H9 (cell line): ENCODE measurements at regions not wholly inside any gene's neighbourhood (a gene's known extent, or its start where the extent isn't known, plus 50 kb on each side); places are given as distances from the start of the nearest gene placed in this dataset.
"Not testable (repeated sequence)": the region's sequence is repeated elsewhere in the genome, so short reads cannot be mapped to it uniquely, and the experiment has no call there.

Experiments used
- DNase-seq: peaks from one replicate; pipeline ENCODE4 v3.0.0-alpha.2; 2017
- H2AFZ ChIP-seq: one replicate; pipeline ENCODE4 v1.6.1; 2013; ENCODE audit warnings: mild to moderate bottlenecking, low read length, control low read depth, moderate library complexity
- H2AK5ac ChIP-seq: 2 replicates; pipeline ENCODE4 v1.6.1; 2013; ENCODE audit warnings: low read length, control low read depth, mixed read lengths; ENCODE audit not compliant: insufficient read length
- H2BK120ac ChIP-seq: one replicate; pipeline ENCODE4 v1.6.1; 2013; ENCODE audit warnings: low read depth, mild to moderate bottlenecking, low read length, control low read depth, inconsistent platforms; ENCODE audit not compliant: poor library complexity, severe bottlenecking
- H2BK12ac ChIP-seq: 2 replicates; pipeline ENCODE4 v1.6.1; 2013; ENCODE audit warnings: low read length, control low read depth, mixed read lengths, low read depth; ENCODE audit not compliant: insufficient read length
- H2BK15ac ChIP-seq: 2 replicates; pipeline ENCODE4 v1.6.1; 2013; ENCODE audit warnings: low read depth, low read length, control low read depth
- H2BK20ac ChIP-seq: one replicate; pipeline ENCODE4 v1.6.1; 2013; ENCODE audit warnings: low read depth, mild to moderate bottlenecking, low read length, control low read depth, inconsistent platforms; ENCODE audit not compliant: poor library complexity, severe bottlenecking
- H2BK5ac ChIP-seq: 2 replicates; pipeline ENCODE4 v1.6.1; 2013; ENCODE audit warnings: low read length, control low read depth, mixed read lengths; ENCODE audit not compliant: insufficient read length
- H3K14ac ChIP-seq: 2 replicates; pipeline ENCODE4 v1.6.1; 2013; ENCODE audit warnings: low read length, control low read depth; ENCODE audit not compliant: insufficient read depth
- H3K18ac ChIP-seq: 2 replicates; pipeline ENCODE4 v1.6.1; 2013; ENCODE audit warnings: low read depth, mild to moderate bottlenecking, mixed read lengths, low read length, control low read depth; ENCODE audit not compliant: insufficient read length
- H3K23ac ChIP-seq: 2 replicates; pipeline ENCODE4 v1.6.1; 2013; ENCODE audit warnings: low read length, control low read depth, mixed read lengths, low read depth; ENCODE audit not compliant: insufficient read length
- H3K23me2 ChIP-seq: 2 replicates; pipeline ENCODE4 v1.6.1; 2013; ENCODE audit warnings: low read depth, mild to moderate bottlenecking, mixed read lengths, low read length, control low read depth; ENCODE audit not compliant: insufficient read length, poor library complexity, severe bottlenecking
- H3K27ac ChIP-seq: 2 replicates; pipeline ENCODE4 v1.5.1; 2013; ENCODE audit warnings: low read length, control low read depth, mixed read lengths, low read depth; ENCODE audit not compliant: insufficient read length
- H3K27me3 ChIP-seq: 2 replicates; pipeline ENCODE4 v1.6.1; 2013; ENCODE audit warnings: low read length, control low read depth, inconsistent platforms; ENCODE audit not compliant: insufficient read depth
- H3K4ac ChIP-seq: 2 replicates; pipeline ENCODE4 v1.6.1; 2013; ENCODE audit warnings: low read depth, mild to moderate bottlenecking, control low read depth, inconsistent platforms, low read length, moderate library complexity
- H3K4me1 ChIP-seq: 2 replicates; pipeline ENCODE4 v1.6.1; 2013; ENCODE audit warnings: low read length, control low read depth, inconsistent platforms; ENCODE audit not compliant: insufficient read depth
- H3K4me2 ChIP-seq: 2 replicates; pipeline ENCODE4 v1.6.1; 2013; ENCODE audit warnings: low read length, control low read depth, mixed read lengths; ENCODE audit not compliant: insufficient read length, insufficient read depth
- H3K56ac ChIP-seq: 2 replicates; pipeline ENCODE4 v1.6.1; 2013; ENCODE audit warnings: low read depth, mild to moderate bottlenecking, mixed read lengths, low read length, control low read depth; ENCODE audit not compliant: insufficient read length
- H3K79me1 ChIP-seq: 2 replicates; pipeline ENCODE4 v1.6.1; 2013; ENCODE audit warnings: low read depth, mild to moderate bottlenecking, moderate library complexity, low read length, control low read depth, inconsistent platforms; ENCODE audit not compliant: insufficient read depth, poor library complexity, severe bottlenecking
- H3K79me2 ChIP-seq: 2 replicates; pipeline ENCODE4 v1.6.1; 2013; ENCODE audit warnings: low read length, control low read depth, inconsistent platforms; ENCODE audit not compliant: insufficient read depth
- H3K9ac ChIP-seq: 2 replicates; pipeline ENCODE4 v1.6.1; 2013; ENCODE audit warnings: low read length, control low read depth, mixed read lengths; ENCODE audit not compliant: insufficient read length; ENCODE audit errors: extremely low read depth
- H3K9me3 ChIP-seq: one replicate; pipeline ENCODE4 v1.6.1; 2013; ENCODE audit warnings: low read depth, low read length, inconsistent platforms; ENCODE audit not compliant: control insufficient read depth
- H3T11ph ChIP-seq: one replicate; pipeline ENCODE4 v1.6.1; 2013; ENCODE audit warnings: mild to moderate bottlenecking, low read length, control low read depth, inconsistent platforms
- H4K20me1 ChIP-seq: one replicate; pipeline ENCODE4 v1.6.1; 2013; ENCODE audit not compliant: control insufficient read depth, insufficient read length, insufficient read depth
- H4K5ac ChIP-seq: 2 replicates; pipeline ENCODE4 v1.6.1; 2013; ENCODE audit warnings: low read depth, mild to moderate bottlenecking, mixed read lengths, low read length, control low read depth; ENCODE audit not compliant: insufficient read length
- H4K8ac ChIP-seq: replicated peaks from 2 replicates; pipeline ENCODE4 v1.6.1; 2013; ENCODE audit warnings: low read length, control low read depth, mixed read lengths, low read depth; ENCODE audit not compliant: insufficient read length
- H4K91ac ChIP-seq: 2 replicates; pipeline ENCODE4 v1.6.1; 2013; ENCODE audit warnings: low read depth, mild to moderate bottlenecking, moderate library complexity, mixed read lengths, low read length, control low read depth; ENCODE audit not compliant: insufficient read length
- H3K27ac Mint-ChIP-seq, 3 experiments: 2 replicates in 2 of 3; 3 replicates in 1 of 3; pipeline ENCODE4 v1.8.0; 2020 to 2021; ENCODE audit warnings: mixed read lengths in 3 of 3, mild to moderate bottlenecking in 1 of 3, moderate library complexity in 1 of 3
- H3K27me3 Mint-ChIP-seq: 2 replicates; pipeline ENCODE4 v1.8.0; 2021; ENCODE audit warnings: low read depth, mild to moderate bottlenecking, moderate library complexity, mixed read lengths
- H3K36me3 Mint-ChIP-seq, 3 experiments: 2 replicates in 2 of 3; 3 replicates in 1 of 3; pipeline ENCODE4 v1.8.0; 2020 to 2021; ENCODE audit warnings: low read depth in 3 of 3, mixed read lengths in 3 of 3; ENCODE audit not compliant: insufficient read depth in 1 of 3
- H3K4me1 Mint-ChIP-seq, 2 experiments: 2 replicates each; pipeline ENCODE4 v1.8.0; 2020; ENCODE audit warnings: mixed read lengths in 2 of 2
- H3K4me3 Mint-ChIP-seq, 2 experiments: 2 replicates in 1 of 2; 3 replicates in 1 of 2; pipeline ENCODE4 v1.8.0; 2020 to 2021; ENCODE audit warnings: mild to moderate bottlenecking in 2 of 2, mixed read lengths in 2 of 2, moderate library complexity in 1 of 2
- H3K9me3 Mint-ChIP-seq, 2 experiments: 2 replicates in 1 of 2; 3 replicates in 1 of 2; pipeline ENCODE4 v1.8.0; 2020; ENCODE audit warnings: mild to moderate bottlenecking in 2 of 2, mixed read lengths in 2 of 2, moderate library complexity in 1 of 2
- CTCF ChIP-seq: fragments of 200-600 bp; sonication (generic); conservative IDR thresholded peaks from 3 replicates; pipeline ENCODE4 v1.8.0; 2021; ENCODE audit warnings: antibody characterized with exemption, mild to moderate bottlenecking
- WGBS: extraction: QIAGEN DNeasy Blood & Tissue Kit; methylation state at CpG from one replicate; pipeline ENCODE4 v1.1.7; 2013; ENCODE audit warnings: missing lambda C conversion rate, low lambda C conversion rate, mixed read lengths; ENCODE audit not compliant: insufficient read length; ENCODE audit errors: extremely low coverage; 5-methylcytosine and 5-hydroxymethylcytosine counted together

DNA sequence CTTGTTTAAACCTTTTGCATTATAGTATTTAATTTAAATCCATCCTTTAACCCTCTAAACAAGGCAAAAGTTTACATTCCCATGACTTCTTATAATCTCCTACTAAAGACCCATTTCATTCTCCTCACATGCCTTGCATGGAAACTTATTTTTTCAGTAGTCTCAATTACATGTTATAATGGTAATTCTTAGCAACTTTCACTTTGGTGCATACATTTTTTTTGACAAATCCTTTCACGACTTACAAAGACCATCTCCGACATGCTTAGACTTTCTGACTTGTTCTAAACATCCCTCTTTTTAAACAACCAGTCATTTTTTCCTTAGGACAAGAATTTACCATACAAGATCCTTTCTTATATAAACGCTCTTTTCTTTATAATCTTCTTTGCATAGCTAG lies 615.4 kb upstream of the GBE1 start:
- no peak for TF ChIP-seq CTCF
- H3K27ac Mint-ChIP-seq = peak overlapping the region in 1 of 3 experiments; percentile 36; a peak in 1 of 7 replicates

GRCh38 chr3:82373833-82374232 lies 612.4 kb upstream of the GBE1 start:
- not testable (repeated sequence) for H3K27me3 ChIP-seq, H3K27ac ChIP-seq, H3K9ac ChIP-seq, H3K27ac Mint-ChIP-seq, H2AFZ ChIP-seq, H3T11ph ChIP-seq, H2BK12ac ChIP-seq, H3K23ac ChIP-seq, H2BK5ac ChIP-seq, H3K4me1 Mint-ChIP-seq, H3K23me2 ChIP-seq, H3K18ac ChIP-seq, H4K20me1 ChIP-seq, H3K27me3 Mint-ChIP-seq, H3K14ac ChIP-seq, DNase-seq, H2BK20ac ChIP-seq, H3K79me1 ChIP-seq, H3K79me2 ChIP-seq, H4K91ac ChIP-seq, H3K4me2 ChIP-seq, H4K5ac ChIP-seq, H2BK120ac ChIP-seq, H4K8ac ChIP-seq, H2BK15ac ChIP-seq, H2AK5ac ChIP-seq, H3K56ac ChIP-seq, H3K4ac ChIP-seq, H3K4me3 Mint-ChIP-seq, H3K4me1 ChIP-seq
- H3K9me3 ChIP-seq = peaks cover 26% of the 10 kb centered on the region
- Mint-ChIP-seq H3K36me3 (peaks cover 36 to 60% (median 59%) of the 10 kb centered on the region in 3 experiments), H3K9me3 (peaks cover 66 to 67% of the 10 kb centered on the region in 2 experiments)
- WGBS = no CpG with 5 or more reads among the region's 4 CpGs

More for the DNA sequence above, 615.4 kb upstream of the GBE1 start:
- Histone ChIP-seq H3K9me3 (peaks cover 34% of the 10 kb centered on the region), H4K8ac (no peak overlapping the region), H3K9ac (no peak overlapping the region), H3K23me2 (no peaks in the 10 kb centered on the region), H2AK5ac (no peak overlapping the region), H3K4me2 (no peak overlapping the region), H2BK12ac (no peak overlapping the region), H2BK5ac (no peak overlapping the region), H3K4ac (no peak overlapping the region), H2BK120ac (no peak overlapping the region), H3T11ph (no peak overlapping the region), H2AFZ (no peak overlapping the region), H3K27ac (no peak overlapping the region), H3K56ac (no peak overlapping the region), H2BK15ac (no peak overlapping the region), H4K5ac (no peak overlapping the region), H2BK20ac (no peak overlapping the region), H3K23ac (no peak overlapping the region), H3K27me3 (no peaks in the 10 kb centered on the region), H3K14ac (no peak overlapping the region), H4K20me1 (no peaks in the 10 kb centered on the region), H4K91ac (no peak overlapping the region), H3K79me1 (no peaks in the 10 kb centered on the region), H3K18ac (no peak overlapping the region), H3K4me1 (no peaks in the 10 kb centered on the region), H3K79me2 (no peaks in the 10 kb centered on the region)
- H3K9me3 Mint-ChIP-seq = peaks cover 71 to 86% of the 10 kb centered on the region in 2 experiments
- H3K4me1 Mint-ChIP-seq = no peaks in the 10 kb centered on the region
- H3K36me3 Mint-ChIP-seq = peaks cover 36 to 71% (median 69%) of the 10 kb centered on the region in 3 experiments
- DNase-seq = no peak
- peaks cover 3% of the 10 kb centered on the region for H3K27me3 Mint-ChIP-seq
- no peak overlapping the region for H3K4me3 Mint-ChIP-seq
- WGBS = no CpG with 5 or more reads among the region's 3 CpGs
